ENCODE measurements at regions not wholly inside any gene's neighbourhood (a gene's known extent, or its start where the extent isn't known, plus 50 kb on each side); places are given as distances from the start of the nearest gene placed in this dataset.

- no peaks in the 10 kb centered on the region for H3K9me3 ChIP-seq (ENCODE audit: insufficient read depth, low read depth, low read length)
- no peaks in the 10 kb centered on the region for H3K79me2 ChIP-seq (ENCODE audit: insufficient read depth, low read length)
- H3K4me1 ChIP-seq (ENCODE audit: insufficient read depth, low read length, poor library complexity, severe bottlenecking) = peaks cover 8% of the 10 kb centered on the region
- H3K9me2 ChIP-seq (replicated peaks; ENCODE audit: low read depth, low read length) = no peaks in the 10 kb centered on the region
- TF ChIP-seq EZH2phosphoT487 (IDR thresholded peaks at IDR 0.05; ENCODE audit: borderline replicate concordance) = no peak
- no peak for TF ChIP-seq CTCF (conservative IDR thresholded peaks at IDR 0.05; ENCODE audit: low read length)
- H3F3A ChIP-seq (ENCODE audit: low read depth) = no peaks in the 10 kb centered on the region
- no peaks in the 10 kb centered on the region for H3K36me3 ChIP-seq (ENCODE audit: insufficient read depth, low read length)
- no peaks in the 10 kb centered on the region for H4K20me1 ChIP-seq (ENCODE audit: insufficient read depth, low read length, poor library complexity, severe bottlenecking)
- H3K4me3 ChIP-seq (ENCODE audit: low read length, poor library complexity, severe bottlenecking) = no peak overlapping the region
- H3K4me2 ChIP-seq (ENCODE audit: low read depth, low read length, poor library complexity, severe bottlenecking) = no peak overlapping the region
- H3K27me3 ChIP-seq (ENCODE audit: insufficient read depth, low read length, poor library complexity, severe bottlenecking) = no peaks in the 10 kb centered on the region
- no peak overlapping the region for H3K9ac ChIP-seq (ENCODE audit: low read depth, low read length, poor library complexity, severe bottlenecking)
- H2AFZ ChIP-seq (ENCODE audit: low read length) = no peak overlapping the region
Measured at GRCh38 chr15:63454503-63455211, 49.7 kb upstream of the USP3 start.

Measured in Loucy (cell line).